MM.1S (cell line): ENCODE measurements at regions not wholly inside any gene's neighbourhood (a gene's known extent, or its start where the extent isn't known, plus 50 kb on each side); places are given as distances from the start of the nearest gene placed in this dataset.

ENCODE experiments used
- EZH2phosphoT487 ChIP-seq: fragments of 300-600 bp; sonication (generic); IDR thresholded peaks from 2 replicates; pipeline ENCODE4 v1.6.1; 2018; ENCODE audit warnings: antibody characterized with exemption, low read length
- TF ChIP-seq, protein P1 (sequence below): fragments of 300-600 bp; sonication (generic); IDR thresholded peaks from 2 replicates; pipeline ENCODE4 v1.5.1; 2016; ENCODE audit warnings: antibody characterized with exemption, low read length, mixed read lengths

DNA sequence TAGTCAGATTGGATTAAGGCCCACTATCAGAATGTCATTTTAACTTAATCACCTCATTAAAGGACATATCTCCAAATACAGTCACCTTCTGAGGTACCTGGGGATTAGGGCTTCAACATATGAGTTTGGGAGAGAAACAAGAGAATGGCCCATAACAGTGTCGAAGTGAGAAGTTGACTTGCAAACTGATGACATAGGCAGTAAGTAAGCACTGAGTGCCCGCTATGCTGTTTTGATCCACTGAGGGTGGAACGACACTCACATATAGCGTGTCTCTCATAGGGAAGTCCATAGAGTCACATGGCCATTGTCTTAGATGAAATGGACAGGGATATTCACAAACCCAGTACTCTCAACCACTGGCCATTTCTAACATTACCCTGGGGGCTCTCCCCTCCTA, 264.2 kb downstream of the SAMD5 start:
- TF ChIP-seq, protein P1, sequence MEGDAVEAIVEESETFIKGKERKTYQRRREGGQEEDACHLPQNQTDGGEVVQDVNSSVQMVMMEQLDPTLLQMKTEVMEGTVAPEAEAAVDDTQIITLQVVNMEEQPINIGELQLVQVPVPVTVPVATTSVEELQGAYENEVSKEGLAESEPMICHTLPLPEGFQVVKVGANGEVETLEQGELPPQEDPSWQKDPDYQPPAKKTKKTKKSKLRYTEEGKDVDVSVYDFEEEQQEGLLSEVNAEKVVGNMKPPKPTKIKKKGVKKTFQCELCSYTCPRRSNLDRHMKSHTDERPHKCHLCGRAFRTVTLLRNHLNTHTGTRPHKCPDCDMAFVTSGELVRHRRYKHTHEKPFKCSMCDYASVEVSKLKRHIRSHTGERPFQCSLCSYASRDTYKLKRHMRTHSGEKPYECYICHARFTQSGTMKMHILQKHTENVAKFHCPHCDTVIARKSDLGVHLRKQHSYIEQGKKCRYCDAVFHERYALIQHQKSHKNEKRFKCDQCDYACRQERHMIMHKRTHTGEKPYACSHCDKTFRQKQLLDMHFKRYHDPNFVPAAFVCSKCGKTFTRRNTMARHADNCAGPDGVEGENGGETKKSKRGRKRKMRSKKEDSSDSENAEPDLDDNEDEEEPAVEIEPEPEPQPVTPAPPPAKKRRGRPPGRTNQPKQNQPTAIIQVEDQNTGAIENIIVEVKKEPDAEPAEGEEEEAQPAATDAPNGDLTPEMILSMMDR, result no peak
- TF ChIP-seq EZH2phosphoT487, result no peak
